Sigmoid colon (tissue), 4 donors: ENCODE measurements at regions not wholly inside any gene's neighbourhood (a gene's known extent, or its start where the extent isn't known, plus 50 kb on each side); places are given as distances from the start of the nearest gene placed in this dataset.
A peak's percentile ranks its signal among the peaks of the same experiment; 100 is the strongest.

ENCODE experiments used
- POLR2AphosphoS5 ChIP-seq, 4 donors: sonication (generic); formaldehyde crosslinking; IDR thresholded peaks; one replicate each; pipeline ENCODE4 v1.6.1; 2017; ENCODE audit warnings: antibody characterized with exemption in 4 of 4
- TF ChIP-seq, protein P1 (sequence below), 4 experiments: fragments of 450-650 bp in 3 of 4; fragments of 200-600 bp in 1 of 4; IDR thresholded peaks; one replicate each; pipeline ENCODE4 v1.5.1; 2016 to 2019; ENCODE audit warnings: antibody characterized with exemption in 4 of 4, mild to moderate bottlenecking in 3 of 4, moderate library complexity in 2 of 4

DNA sequence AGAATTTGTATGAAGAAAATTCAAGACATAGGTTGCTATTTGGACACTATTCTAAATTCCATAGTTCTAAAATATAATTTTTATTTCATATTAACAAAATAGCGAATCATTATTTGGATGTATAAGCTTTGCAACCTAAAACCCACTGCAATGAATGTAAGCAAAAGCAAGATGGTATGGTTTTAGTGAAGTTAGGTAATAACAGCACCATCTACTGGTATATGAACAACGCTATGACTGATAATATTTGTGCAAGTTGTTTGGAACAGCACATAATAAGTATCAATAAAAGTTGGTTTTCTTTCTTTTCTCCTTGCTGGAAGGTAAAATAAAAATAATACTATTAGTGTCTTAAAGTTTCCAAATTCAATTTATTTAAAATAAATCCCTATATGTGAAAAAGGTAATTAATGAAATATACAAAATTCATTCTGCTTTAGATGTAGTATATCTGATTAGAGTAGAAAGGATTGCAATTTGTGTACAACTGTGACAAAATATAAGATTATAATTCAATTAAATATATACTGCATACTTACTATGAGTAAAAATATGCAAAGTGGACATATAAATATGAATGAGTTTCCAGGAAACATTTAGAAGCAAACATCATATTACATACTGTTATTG is 79.0 kb upstream of the LSM8 start:
- TF ChIP-seq, protein P1, sequence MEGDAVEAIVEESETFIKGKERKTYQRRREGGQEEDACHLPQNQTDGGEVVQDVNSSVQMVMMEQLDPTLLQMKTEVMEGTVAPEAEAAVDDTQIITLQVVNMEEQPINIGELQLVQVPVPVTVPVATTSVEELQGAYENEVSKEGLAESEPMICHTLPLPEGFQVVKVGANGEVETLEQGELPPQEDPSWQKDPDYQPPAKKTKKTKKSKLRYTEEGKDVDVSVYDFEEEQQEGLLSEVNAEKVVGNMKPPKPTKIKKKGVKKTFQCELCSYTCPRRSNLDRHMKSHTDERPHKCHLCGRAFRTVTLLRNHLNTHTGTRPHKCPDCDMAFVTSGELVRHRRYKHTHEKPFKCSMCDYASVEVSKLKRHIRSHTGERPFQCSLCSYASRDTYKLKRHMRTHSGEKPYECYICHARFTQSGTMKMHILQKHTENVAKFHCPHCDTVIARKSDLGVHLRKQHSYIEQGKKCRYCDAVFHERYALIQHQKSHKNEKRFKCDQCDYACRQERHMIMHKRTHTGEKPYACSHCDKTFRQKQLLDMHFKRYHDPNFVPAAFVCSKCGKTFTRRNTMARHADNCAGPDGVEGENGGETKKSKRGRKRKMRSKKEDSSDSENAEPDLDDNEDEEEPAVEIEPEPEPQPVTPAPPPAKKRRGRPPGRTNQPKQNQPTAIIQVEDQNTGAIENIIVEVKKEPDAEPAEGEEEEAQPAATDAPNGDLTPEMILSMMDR (IDR thresholded peaks at IDR 0.05): peak in 2 of 4 experiments; percentile 17 to 48
- TF ChIP-seq POLR2AphosphoS5 (IDR thresholded peaks at IDR 0.05): no peak
